Neuronal stem cell (in vitro differentiated cells): ENCODE measurements at regions not wholly inside any gene's neighbourhood (a gene's known extent, or its start where the extent isn't known, plus 50 kb on each side); places are given as distances from the start of the nearest gene placed in this dataset.

Experiments
- DNase-seq: peaks from one replicate; pipeline ENCODE4 v3.0.0-alpha.2; 2013; ENCODE audit warnings: low spot score
- H2AFZ ChIP-seq: one replicate; pipeline ENCODE4 v1.6.1; 2013; ENCODE audit warnings: mild to moderate bottlenecking, low read length, inconsistent platforms
- H2AK5ac ChIP-seq: 2 replicates; pipeline ENCODE4 v1.6.1; 2013; ENCODE audit warnings: low read depth, mild to moderate bottlenecking, inconsistent platforms, low read length, moderate library complexity, mixed read lengths
- H2BK120ac ChIP-seq: 2 replicates; pipeline ENCODE4 v1.6.1; 2013; ENCODE audit warnings: low read depth, mild to moderate bottlenecking, inconsistent platforms, low read length, moderate library complexity, mixed read lengths
- H2BK12ac ChIP-seq: one replicate; pipeline ENCODE4 v1.6.1; 2013; ENCODE audit warnings: low read length, inconsistent platforms
- H2BK15ac ChIP-seq: 2 replicates; pipeline ENCODE4 v1.6.1; 2013; ENCODE audit warnings: mild to moderate bottlenecking, low read length, inconsistent platforms, mixed read lengths
- H2BK5ac ChIP-seq: one replicate; pipeline ENCODE4 v1.6.1; 2013; ENCODE audit warnings: inconsistent platforms, mild to moderate bottlenecking, low read length, moderate library complexity
- H3K14ac ChIP-seq: one replicate; pipeline ENCODE4 v1.6.1; 2013; ENCODE audit warnings: low read length, inconsistent platforms
- H3K18ac ChIP-seq: 2 replicates; pipeline ENCODE4 v1.6.1; 2013; ENCODE audit warnings: low read length, inconsistent platforms
- H3K23ac ChIP-seq: 2 replicates; pipeline ENCODE4 v1.6.1; 2013; ENCODE audit warnings: low read depth, mild to moderate bottlenecking, mixed read lengths, low read length, inconsistent platforms; ENCODE audit not compliant: poor library complexity
- H3K27ac ChIP-seq: replicated peaks from 3 replicates; pipeline ENCODE4 v1.5.1; 2013; ENCODE audit warnings: low read length, inconsistent platforms
- H3K27me3 ChIP-seq, 3 experiments: 2 replicates each; pipeline ENCODE4 v1.6.1; 2013; ENCODE audit warnings: low read length in 3 of 3, mild to moderate bottlenecking in 2 of 3, inconsistent platforms in 1 of 3, low read depth in 1 of 3, mixed read lengths in 1 of 3, moderate library complexity in 1 of 3; ENCODE audit not compliant: control insufficient read depth in 3 of 3, insufficient read depth in 3 of 3
- H3K36me3 ChIP-seq, 2 donors: replicated peaks in 1 of 2; 2 replicates each; pipeline ENCODE4 v1.6.1; 2013; ENCODE audit warnings: low read length in 2 of 2; ENCODE audit not compliant: control insufficient read depth in 2 of 2, insufficient read depth in 2 of 2
- H3K4ac ChIP-seq: 2 replicates; pipeline ENCODE4 v1.6.1; 2013; ENCODE audit warnings: inconsistent platforms, mild to moderate bottlenecking, low read length, moderate library complexity
- H3K4me1 ChIP-seq, 2 donors: 1 replicate in 1 of 2; 2 replicates in 1 of 2; pipeline ENCODE4 v1.6.1; 2013; ENCODE audit warnings: low read length in 2 of 2, low read depth in 1 of 2; ENCODE audit not compliant: control insufficient read depth in 2 of 2, insufficient read depth in 1 of 2
- H3K4me2 ChIP-seq: one replicate; pipeline ENCODE4 v1.6.1; 2013; ENCODE audit warnings: mild to moderate bottlenecking, low read length, inconsistent platforms; ENCODE audit not compliant: insufficient read depth, poor library complexity, severe bottlenecking
- H3K4me3 ChIP-seq, 2 donors: 2 replicates each; pipeline ENCODE4 v1.5.1; 2013; ENCODE audit warnings: low read length in 2 of 2, mild to moderate bottlenecking in 2 of 2, inconsistent platforms in 1 of 2, moderate library complexity in 1 of 2
- H3K79me1 ChIP-seq: one replicate; pipeline ENCODE4 v1.6.1; 2013; ENCODE audit warnings: low read depth, mild to moderate bottlenecking, inconsistent platforms, low read length, moderate library complexity
- H3K9ac ChIP-seq: one replicate; pipeline ENCODE4 v1.6.1; 2013; ENCODE audit warnings: mild to moderate bottlenecking, low read depth, low read length, inconsistent platforms; ENCODE audit not compliant: poor library complexity
- H3K9me3 ChIP-seq, 2 donors: replicated peaks in 1 of 2; 2 replicates each; pipeline versions ENCODE3 to v1.6.1; 2013; ENCODE audit warnings: low read length in 2 of 2, mild to moderate bottlenecking in 2 of 2, inconsistent platforms in 1 of 2, low read depth in 1 of 2, mixed read lengths in 1 of 2, moderate library complexity in 1 of 2; ENCODE audit not compliant: control insufficient read depth in 2 of 2, insufficient read depth in 1 of 2
- H4K8ac ChIP-seq: one replicate; pipeline ENCODE4 v1.6.1; 2013; ENCODE audit warnings: low read depth, mild to moderate bottlenecking, inconsistent platforms, low read length, moderate library complexity
- H4K91ac ChIP-seq: one replicate; pipeline ENCODE4 v1.6.1; 2013; ENCODE audit warnings: low read length, low read depth, mild to moderate bottlenecking, inconsistent platforms; ENCODE audit not compliant: poor library complexity
- WGBS, 2 donors: extraction: QIAGEN DNeasy Blood & Tissue Kit; methylation state at CpG; one replicate each; pipeline ENCODE4 v1.1.7; 2013; ENCODE audit warnings: missing lambda C conversion rate in 2 of 2, mixed read lengths in 1 of 2; ENCODE audit not compliant: insufficient read length in 2 of 2, insufficient replicate concordance in 1 of 2; ENCODE audit errors: extremely low coverage in 2 of 2; 5-methylcytosine and 5-hydroxymethylcytosine counted together

DNA sequence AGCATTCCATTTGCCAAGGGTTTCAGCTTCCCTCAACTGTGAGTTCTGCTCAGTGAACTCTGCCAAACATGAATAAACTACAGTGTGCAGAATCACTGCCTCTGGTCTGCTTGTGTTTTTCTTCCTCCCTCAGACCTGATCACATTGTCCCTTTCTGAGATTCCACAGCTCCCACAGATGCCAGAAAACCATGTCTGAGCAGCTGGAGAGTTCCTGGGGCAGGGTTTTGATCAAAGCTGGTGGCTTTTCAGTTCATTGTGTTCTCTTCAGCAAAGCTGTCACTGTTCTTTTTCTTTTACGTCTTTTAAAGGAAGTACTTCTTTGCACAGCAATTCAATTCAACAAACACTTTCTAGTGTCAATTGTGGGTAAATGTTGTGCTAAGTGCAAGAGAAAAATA is 555.8 kb downstream of the RBFOX1 start:
- no peak overlapping the region for H4K8ac ChIP-seq
- H2AK5ac ChIP-seq, result no peak overlapping the region
- no peak overlapping the region for H3K4me3 ChIP-seq
- no peak overlapping the region for H3K18ac ChIP-seq
- H2BK15ac ChIP-seq, result no peak overlapping the region
- no peak overlapping the region for H3K4me2 ChIP-seq
- H3K9me3 ChIP-seq, result no peaks in the 10 kb centered on the region
- H3K27me3 ChIP-seq, result no peaks in the 10 kb centered on the region
- H4K91ac ChIP-seq, result no peak overlapping the region
- DNase-seq, result no peak
- peaks cover 0 to 17% of the 10 kb centered on the region in 2 donors for H3K4me1 ChIP-seq
- no peak overlapping the region for H3K9ac ChIP-seq
- H3K27ac ChIP-seq, result peak overlapping the region; percentile 31
- H2AFZ ChIP-seq, result no peak overlapping the region
- H3K79me1 ChIP-seq, result no peaks in the 10 kb centered on the region
- WGBS, 2 donors, result no CpG with 5 or more reads among the region's 1 CpG
- no peaks in the 10 kb centered on the region for H3K36me3 ChIP-seq
- no peak overlapping the region for H2BK12ac ChIP-seq
- no peak overlapping the region for H3K14ac ChIP-seq
- no peak overlapping the region for H2BK5ac ChIP-seq
- no peak overlapping the region for H2BK120ac ChIP-seq
- H3K23ac ChIP-seq, result no peak overlapping the region
- no peak overlapping the region for H3K4ac ChIP-seq

DNA sequence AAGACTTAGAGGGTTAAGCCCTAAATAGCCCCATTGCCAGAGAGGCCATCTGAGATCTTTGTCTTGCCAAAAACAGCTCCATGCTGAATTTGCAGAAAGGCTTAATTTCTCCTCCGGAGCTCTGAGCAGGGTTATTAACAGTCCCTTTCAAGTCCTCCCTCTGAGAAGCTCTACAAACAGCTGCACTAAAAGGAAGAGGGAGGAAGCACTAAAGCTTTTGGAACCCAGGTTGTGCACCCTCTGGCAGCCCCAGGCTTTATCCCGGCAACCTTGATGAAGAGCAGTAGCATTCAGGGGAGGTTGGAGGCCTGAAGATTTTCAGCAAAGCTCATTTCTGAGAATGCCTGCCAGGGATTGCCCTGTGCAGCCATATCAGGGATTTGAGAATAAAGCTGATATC is 554.7 kb downstream of the RBFOX1 start:
- WGBS, 2 donors, result no CpG with 5 or more reads among the region's 2 CpGs
- H2BK120ac ChIP-seq, result no peak overlapping the region

DNA sequence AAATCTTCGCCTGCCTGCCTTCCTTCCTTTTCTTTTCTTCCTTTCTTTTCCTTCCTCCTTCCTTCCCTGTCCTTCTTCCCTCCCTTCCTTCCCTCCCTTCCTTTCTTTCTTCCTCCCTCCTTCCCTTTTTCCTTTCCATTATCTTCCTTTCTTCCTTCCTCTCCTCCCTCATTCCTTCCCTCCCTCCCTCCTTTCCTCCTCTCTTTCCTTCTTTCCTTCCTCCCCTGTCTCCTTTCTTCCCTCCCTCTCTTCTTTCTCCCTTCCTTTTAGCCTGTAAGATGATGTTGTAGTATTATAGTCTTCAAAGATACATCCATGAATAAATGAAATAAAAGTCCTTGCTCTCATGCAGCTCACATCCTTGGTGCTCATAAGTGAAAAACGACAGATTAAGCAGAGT is 539.3 kb downstream of the RBFOX1 start:
- Histone ChIP-seq H2AFZ (no peak overlapping the region), H3K14ac (no peak overlapping the region), H3K9me3 (no peaks in the 10 kb centered on the region), H3K4me1 (no peaks in the 10 kb centered on the region), H3K4ac (no peak overlapping the region), H3K18ac (no peak overlapping the region), H3K4me2 (no peak overlapping the region), H2BK120ac (no peak overlapping the region), H3K4me3 (no peak overlapping the region), H3K23ac (no peak overlapping the region), H3K36me3 (no peaks in the 10 kb centered on the region), H4K8ac (no peak overlapping the region), H3K9ac (no peak overlapping the region), H3K27me3 (no peaks in the 10 kb centered on the region), H2BK5ac (no peak overlapping the region), H2BK15ac (no peak overlapping the region), H4K91ac (no peak overlapping the region), H2AK5ac (no peak overlapping the region), H2BK12ac (no peak overlapping the region), H3K79me1 (no peaks in the 10 kb centered on the region), H3K27ac (no peak overlapping the region)
- DNase-seq, result no peak
- WGBS, 2 donors, result no CpG with 5 or more reads among the region's 2 CpGs

More for the DNA sequence above, 554.7 kb downstream of the RBFOX1 start:
- no peaks in the 10 kb centered on the region for H3K79me1 ChIP-seq
- H3K27me3 ChIP-seq, result no peaks in the 10 kb centered on the region
- H3K14ac ChIP-seq, result no peak overlapping the region
- no peaks in the 10 kb centered on the region for H3K36me3 ChIP-seq
- H3K23ac ChIP-seq, result no peak overlapping the region
- no peak overlapping the region for H3K18ac ChIP-seq
- no peak overlapping the region for H2BK12ac ChIP-seq
- H2AFZ ChIP-seq, result no peak overlapping the region
- H3K4me2 ChIP-seq, result no peak overlapping the region
- DNase-seq, result no peak
- no peak overlapping the region for H3K4ac ChIP-seq
- no peak overlapping the region for H2BK5ac ChIP-seq
- H3K27ac ChIP-seq, result no peak overlapping the region
- no peak overlapping the region for H4K8ac ChIP-seq
- no peak overlapping the region for H3K9ac ChIP-seq
- H3K4me3 ChIP-seq, result no peak overlapping the region
- H4K91ac ChIP-seq, result no peak overlapping the region
- no peaks in the 10 kb centered on the region for H3K9me3 ChIP-seq
- no peak overlapping the region for H2BK15ac ChIP-seq
- H3K4me1 ChIP-seq, result peaks cover 0 to 17% of the 10 kb centered on the region in 2 donors
- no peak overlapping the region for H2AK5ac ChIP-seq

DNA sequence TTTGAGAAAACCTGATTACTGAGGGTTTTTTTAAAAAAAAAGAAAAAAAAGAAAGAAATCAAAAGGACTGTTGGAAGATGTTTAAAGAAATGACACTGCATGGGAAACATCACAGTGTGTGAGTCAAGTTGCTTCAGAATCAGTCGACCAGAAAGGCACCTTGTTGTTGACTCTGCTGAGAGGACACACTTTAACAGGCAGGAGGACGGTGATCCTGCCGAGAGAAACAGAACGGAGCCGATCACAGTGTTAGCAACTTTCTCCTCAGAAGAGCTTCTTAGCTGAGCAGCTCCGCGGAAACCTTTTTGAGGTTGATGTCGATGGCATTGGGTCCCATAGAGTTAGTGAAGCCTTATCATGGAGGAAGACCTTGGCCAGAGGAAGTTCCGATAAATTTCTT is 538.7 kb downstream of the RBFOX1 start:
- Histone ChIP-seq H3K27me3 (no peaks in the 10 kb centered on the region), H2BK120ac (no peak overlapping the region), H3K18ac (no peak overlapping the region), H2AFZ (no peak overlapping the region), H3K9ac (no peak overlapping the region), H3K14ac (no peak overlapping the region), H3K23ac (no peak overlapping the region), H3K4me1 (no peaks in the 10 kb centered on the region), H2BK5ac (no peak overlapping the region), H3K4me2 (no peak overlapping the region), H2BK12ac (no peak overlapping the region), H3K9me3 (no peaks in the 10 kb centered on the region), H3K4ac (no peak overlapping the region), H2BK15ac (no peak overlapping the region), H2AK5ac (no peak overlapping the region), H3K36me3 (no peaks in the 10 kb centered on the region), H3K27ac (no peak overlapping the region), H4K8ac (no peak overlapping the region), H3K79me1 (no peaks in the 10 kb centered on the region), H4K91ac (no peak overlapping the region), H3K4me3 (no peak overlapping the region)
- no CpG with 5 or more reads among the region's 9 CpGs for WGBS, 2 donors
- no peak for DNase-seq
